ENCODE measurements at regions not wholly inside any gene's neighbourhood (a gene's known extent, or its start where the extent isn't known, plus 50 kb on each side); places are given as distances from the start of the nearest gene placed in this dataset.

DNA sequence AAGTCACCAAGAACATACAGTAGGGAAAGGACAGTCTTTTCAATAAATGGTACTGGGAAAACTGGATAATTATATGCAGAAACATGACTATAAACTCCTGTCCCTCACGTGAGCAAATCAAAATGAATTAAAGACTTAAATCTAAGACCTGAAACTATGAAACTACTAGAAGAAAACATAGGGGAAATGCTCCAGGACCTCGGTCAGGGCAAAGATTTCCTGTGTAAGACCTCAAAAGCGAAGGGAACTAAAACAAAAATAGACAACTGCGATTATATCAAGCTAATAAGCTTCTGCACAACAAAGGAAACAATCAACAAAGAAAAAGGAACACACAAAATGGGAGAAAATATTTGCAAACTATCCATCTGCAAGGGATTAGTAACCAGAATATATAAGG, 62.7 kb downstream of the CRYGS start:
- ChIA-PET SMC1A (ENCODE audit: uncharacterized antibody, unreplicated experiment) (interaction anchor here (0.7 to 2.5 kb wide), 7 partner anchors 10 to 220 kb away, joined by 3 to 9 read pairs (median 4); no protein-coding TSS in a partner anchor), CTCF (interaction anchor here (1.5 to 2.2 kb wide), 2 partner anchors 53 to 58 kb away, joined by 4 to 6 read pairs; no protein-coding TSS in a partner anchor)
- H3K79me2 ChIP-seq (ENCODE audit: control insufficient read depth, insufficient read depth, low read length), result no peaks in the 10 kb centered on the region

More for the DNA sequence above, 62.7 kb downstream of the CRYGS start:
- ChIA-PET POLR2A (no interaction called here), RAD21 (ENCODE audit: unreplicated experiment) (interaction anchor here (0.9 to 1.5 kb wide), 2 partner anchors 14 to 22 kb away, joined by 3 to 4 read pairs; no protein-coding TSS in a partner anchor)
- intact Hi-C loops (cut with micrococcal nuclease; ENCODE audit: unreplicated experiment), result no loop called here
- H4K20me1 ChIP-seq (ENCODE audit: control insufficient read depth, insufficient read depth), result no peaks in the 10 kb centered on the region
- no peak overlapping the region for H2AFZ ChIP-seq (ENCODE audit: control insufficient read depth, low read depth, low read length)
- in situ Hi-C loops (cut with MboI), result no loop called here
- H3K4me2 ChIP-seq (ENCODE audit: control insufficient read depth, insufficient read depth), result no peak overlapping the region
- DNase-seq (ENCODE audit: low read depth, low spot score) (no peak), FAIRE-seq (no peak), ATAC-seq (no peak)
- H3K27ac ChIP-seq (ENCODE audit: control insufficient read depth, insufficient read depth), result no peak overlapping the region
- H3K9ac ChIP-seq (ENCODE audit: control insufficient read depth, insufficient read depth, low read length), result no peak overlapping the region
- H3K36me3 ChIP-seq (ENCODE audit: control insufficient read depth in 2 of 2, insufficient read depth in 2 of 2, low read length in 1 of 2), result no peaks in the 10 kb centered on the region
- no TSS peak for BruUV-seq (replicated peaks)
- H3K9me3 ChIP-seq (replicated peaks; ENCODE audit: control insufficient read depth, insufficient read depth, low read length), result no peaks in the 10 kb centered on the region
- H3K4me1 ChIP-seq (ENCODE audit: control insufficient read depth, insufficient read depth, low read length), result peaks cover 3% of the 10 kb centered on the region; the same call in 1 of the 2 replicates
- H3K4me3 ChIP-seq, result no peak overlapping the region
- WGBS (ENCODE audit: insufficient coverage, insufficient replicate concordance, low lambda C conversion rate, missing lambda C conversion rate), result 42% methylated on average over 4 of the region's 4 CpGs
- H3K27me3 ChIP-seq (replicated peaks in 1 of 2; ENCODE audit: control insufficient read depth in 2 of 2, insufficient read depth in 2 of 2, low read length in 1 of 2), result no peaks in the 10 kb centered on the region
- TF ChIP-seq RUNX3 (IDR thresholded peaks at IDR 0.05; ENCODE audit: low read length), result no peak
- no peak for TF ChIP-seq RAD21 (IDR thresholded peaks at IDR 0.05; ENCODE audit: insufficient read depth, low read depth, low read length)
- no peak for TF ChIP-seq TCF12 (IDR thresholded peaks at IDR 0.05; ENCODE audit: low read depth, low read length)
- TF ChIP-seq EZH2 (IDR thresholded peaks at IDR 0.05; ENCODE audit: borderline replicate concordance, control insufficient read depth, low read depth, low read length), result no peak
- no peak for TF ChIP-seq MEF2B (IDR thresholded peaks at IDR 0.05; ENCODE audit: partially characterized antibody, poor library complexity, severe bottlenecking)
- no peak for TF ChIP-seq ZNF207 (IDR thresholded peaks at IDR 0.05; ENCODE audit: borderline replicate concordance)
- no peak for TF ChIP-seq BACH1 (IDR thresholded peaks at IDR 0.05; ENCODE audit: borderline replicate concordance)
- no peak for TF ChIP-seq SIX5 (IDR thresholded peaks at IDR 0.05; ENCODE audit: low read depth, low read length, severe bottlenecking)
- no peak for TF ChIP-seq TBL1XR1 (IDR thresholded peaks at IDR 0.05; ENCODE audit: low read depth, low read length)
- no peak for TF ChIP-seq CTCF (IDR thresholded peaks at IDR 0.05 in 2 of 3, conservative IDR thresholded peaks at IDR 0.05 in 1 of 3; ENCODE audit: control insufficient read depth in 2 of 3, extremely low read depth in 1 of 3, insufficient read depth in 1 of 3, low read depth in 3 of 3, low read length in 3 of 3)
- no peak for TF ChIP-seq FOXM1 (IDR thresholded peaks at IDR 0.05; ENCODE audit: low read depth, low read length)
- no peak for TF ChIP-seq POU2F2 (IDR thresholded peaks at IDR 0.05; ENCODE audit: borderline replicate concordance, low read depth, low read length)
- TF ChIP-seq CBX3 (IDR thresholded peaks at IDR 0.05; ENCODE audit: borderline replicate concordance, low read depth), result no peak
- no peak for TF ChIP-seq NBN (IDR thresholded peaks at IDR 0.05)
- no peak for TF ChIP-seq DPF2 (IDR thresholded peaks at IDR 0.05)
- no peak for TF ChIP-seq STAT1 (conservative IDR thresholded peaks at IDR 0.05)
- no peak for TF ChIP-seq CREM (IDR thresholded peaks at IDR 0.05; ENCODE audit: low read depth)
- no peak for TF ChIP-seq RAD51 (IDR thresholded peaks at IDR 0.05)
- TF ChIP-seq JUND (IDR thresholded peaks at IDR 0.05; ENCODE audit: low read depth, low read length), result no peak
